ENCODE measurements at regions not wholly inside any gene's neighbourhood (a gene's known extent, or its start where the extent isn't known, plus 50 kb on each side); places are given as distances from the start of the nearest gene placed in this dataset.
"Not testable (repeated sequence)": the region's sequence is repeated elsewhere in the genome, so short reads cannot be mapped to it uniquely, and the experiment has no call there.

DNA sequence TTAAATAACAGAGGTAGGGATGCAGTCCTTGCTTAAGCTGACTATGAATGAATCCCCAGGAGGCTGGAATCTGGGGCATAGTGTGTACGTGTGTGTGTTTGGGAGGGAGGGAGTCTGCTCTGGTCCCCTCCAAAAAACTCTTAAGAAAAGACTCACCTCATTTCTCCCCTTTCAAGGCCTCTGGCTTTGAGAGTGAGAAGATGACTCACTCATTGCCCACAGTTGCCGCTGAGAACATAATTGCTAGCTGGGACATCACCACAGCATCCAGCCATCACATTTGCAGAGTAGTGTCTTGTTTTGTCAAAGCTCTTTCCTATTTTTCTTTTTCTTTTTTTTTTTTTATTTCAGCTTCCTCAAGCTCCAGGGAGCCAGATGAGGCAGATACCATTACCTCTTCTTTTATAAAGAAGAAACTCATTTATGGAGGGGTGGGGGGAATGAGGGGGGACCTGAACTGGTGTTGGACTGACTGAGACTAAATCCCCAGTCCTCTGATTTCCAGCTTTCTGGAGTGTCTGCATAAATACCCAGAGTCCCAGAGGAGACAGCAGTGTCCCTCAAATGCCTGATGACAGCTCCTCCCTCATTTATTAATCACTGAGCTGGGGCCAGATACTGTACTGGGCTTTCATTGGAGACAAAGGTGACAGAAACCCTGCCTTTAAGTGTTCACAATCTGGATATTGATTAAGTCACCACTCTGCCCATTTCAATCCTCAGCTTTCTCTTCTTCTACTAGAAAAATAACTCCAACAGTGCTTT lies 61.9 kb upstream of the LAS1L start:
- WGBS, 2 experiments (ENCODE audit: insufficient coverage in 2 of 2): no CpG with 5 or more reads among the region's 2 CpGs
- Histone ChIP-seq H3K4me3 (ENCODE audit: extremely low read depth, insufficient read depth, low read length, poor library complexity, severe bottlenecking) (no peak overlapping the region), H3K27ac (ENCODE audit: low read depth, low read length, severe bottlenecking) (peak overlapping the region; percentile 71), H3K9me3 (ENCODE audit: control insufficient read depth, low read length) (no peaks in the 10 kb centered on the region), H3K36me3 (ENCODE audit: control insufficient read depth, insufficient read depth, low read length) (no peaks in the 10 kb centered on the region), H3K4me1 (ENCODE audit: control insufficient read depth, insufficient read depth, low read length, poor library complexity, severe bottlenecking) (peaks cover 21% of the 10 kb centered on the region)

- Histone ChIP-seq H3K9me3 (ENCODE audit: control insufficient read depth, low read length) (no peaks in the 10 kb centered on the region), H3K4me1 (ENCODE audit: control insufficient read depth, insufficient read depth, low read length, poor library complexity, severe bottlenecking) (peaks cover 17% of the 10 kb centered on the region), H3K27ac (ENCODE audit: low read depth, low read length, severe bottlenecking) (peak overlapping the region; percentile 71), H3K4me3 (ENCODE audit: extremely low read depth, insufficient read depth, low read length, poor library complexity, severe bottlenecking) (no peak overlapping the region), H3K36me3 (ENCODE audit: control insufficient read depth, insufficient read depth, low read length) (no peaks in the 10 kb centered on the region)
- WGBS, 2 experiments (ENCODE audit: insufficient coverage in 2 of 2): 0% methylated on average over 2 of the region's 3 CpGs; no CpG with 5 or more reads in 1 of the 2 experiments
Measured at GRCh38 chrX:65595460-65595876, 60.9 kb upstream of the LAS1L start.

GRCh38 chrX:65591206-65591605 lies 56.6 kb upstream of the LAS1L start:
- H3K9me3 ChIP-seq (ENCODE audit: control insufficient read depth, low read length): no peaks in the 10 kb centered on the region
- no peak overlapping the region for H3K4me3 ChIP-seq (ENCODE audit: extremely low read depth, insufficient read depth, low read length, poor library complexity, severe bottlenecking)
- 100% methylated on average over 1 of the region's 2 CpGs; no CpG with 5 or more reads in 1 of the 2 experiments for WGBS, 2 experiments (ENCODE audit: insufficient coverage in 2 of 2)
- H3K36me3 ChIP-seq (ENCODE audit: control insufficient read depth, insufficient read depth, low read length): no peaks in the 10 kb centered on the region
- peaks cover 16% of the 10 kb centered on the region for H3K4me1 ChIP-seq (ENCODE audit: control insufficient read depth, insufficient read depth, low read length, poor library complexity, severe bottlenecking)
- no peak overlapping the region for H3K27ac ChIP-seq (ENCODE audit: low read depth, low read length, severe bottlenecking)

GRCh38 chrX:65589304-65589703 lies 54.7 kb upstream of the LAS1L start:
- 83 to 90% methylated on average over 1 to 2 of the region's 4 CpGs for WGBS, 2 experiments (ENCODE audit: insufficient coverage in 2 of 2)
- H3K4me1 ChIP-seq (ENCODE audit: control insufficient read depth, insufficient read depth, low read length, poor library complexity, severe bottlenecking): peaks cover 5% of the 10 kb centered on the region
- H3K36me3 ChIP-seq (ENCODE audit: control insufficient read depth, insufficient read depth, low read length): no peaks in the 10 kb centered on the region
- H3K27ac ChIP-seq (ENCODE audit: low read depth, low read length, severe bottlenecking): no peak overlapping the region
- no peaks in the 10 kb centered on the region for H3K9me3 ChIP-seq (ENCODE audit: control insufficient read depth, low read length)
- H3K4me3 ChIP-seq (ENCODE audit: extremely low read depth, insufficient read depth, low read length, poor library complexity, severe bottlenecking): no peak overlapping the region

GRCh38 chrX:65588795-65589194 lies 54.2 kb upstream of the LAS1L start:
- WGBS, 2 experiments (ENCODE audit: insufficient coverage in 2 of 2): no CpG with 5 or more reads among the region's 1 CpG
- Histone ChIP-seq H3K4me3 (ENCODE audit: extremely low read depth, insufficient read depth, low read length, poor library complexity, severe bottlenecking) (no peak overlapping the region), H3K36me3 (ENCODE audit: control insufficient read depth, insufficient read depth, low read length) (no peaks in the 10 kb centered on the region), H3K27ac (ENCODE audit: low read depth, low read length, severe bottlenecking) (no peak overlapping the region), H3K9me3 (ENCODE audit: control insufficient read depth, low read length) (no peaks in the 10 kb centered on the region), H3K4me1 (ENCODE audit: control insufficient read depth, insufficient read depth, low read length, poor library complexity, severe bottlenecking) (peaks cover 5% of the 10 kb centered on the region)

DNA sequence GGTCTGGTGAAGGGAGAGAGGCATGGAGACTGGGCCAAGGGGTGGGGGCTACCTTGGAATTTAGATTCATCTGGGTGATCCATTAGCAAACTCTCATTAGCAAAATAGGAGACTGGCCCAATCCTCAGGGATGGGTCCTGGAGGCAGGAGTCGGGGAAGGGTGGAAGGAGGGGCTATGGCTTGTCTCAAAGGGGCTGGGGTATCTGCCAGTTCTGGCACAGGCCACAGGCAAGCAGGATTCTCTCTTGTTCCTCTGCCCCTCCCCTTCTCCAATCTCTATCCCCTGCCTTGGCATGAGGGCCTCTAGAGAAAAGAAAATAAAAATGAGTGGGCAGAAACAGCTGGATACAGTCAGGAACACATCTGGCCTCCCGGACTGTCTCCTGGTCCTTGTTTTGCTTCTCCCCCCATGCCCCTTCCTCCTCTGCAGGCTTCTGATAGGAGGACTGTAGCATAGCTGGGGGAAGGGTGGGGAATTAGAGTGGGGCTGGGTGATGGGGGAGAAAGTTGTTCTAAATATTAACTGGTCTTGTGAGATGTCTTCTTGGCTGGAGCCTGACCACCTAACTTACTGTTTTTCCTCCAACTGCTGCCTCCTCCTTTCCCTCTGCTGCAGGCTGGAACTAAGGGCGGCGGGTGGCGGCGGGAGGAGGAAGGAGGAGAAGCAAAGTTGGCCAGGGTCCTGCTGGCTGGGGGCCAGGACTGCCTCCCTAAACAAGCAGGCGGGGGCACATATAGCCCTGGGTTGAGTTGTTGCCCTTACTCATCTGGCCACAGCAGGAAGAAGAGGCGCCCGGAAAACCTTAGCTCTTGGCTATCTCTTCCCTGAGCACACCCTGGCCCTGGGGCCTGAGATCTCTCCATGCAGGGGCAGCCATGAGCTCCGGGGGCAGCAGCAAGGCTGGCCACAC lies 53.3 kb upstream of the LAS1L start:
- Histone ChIP-seq H3K4me1 (ENCODE audit: control insufficient read depth, insufficient read depth, low read length, poor library complexity, severe bottlenecking) (peaks cover 5% of the 10 kb centered on the region), H3K4me3 (ENCODE audit: extremely low read depth, insufficient read depth, low read length, poor library complexity, severe bottlenecking) (no peak overlapping the region), H3K36me3 (ENCODE audit: control insufficient read depth, insufficient read depth, low read length) (no peaks in the 10 kb centered on the region), H3K9me3 (ENCODE audit: control insufficient read depth, low read length) (no peaks in the 10 kb centered on the region), H3K27ac (ENCODE audit: low read depth, low read length, severe bottlenecking) (no peak overlapping the region)
- 83% methylated on average over 1 of the region's 10 CpGs; no CpG with 5 or more reads in 1 of the 2 experiments for WGBS, 2 experiments (ENCODE audit: insufficient coverage in 2 of 2)

- no peak overlapping the region for H3K4me3 ChIP-seq (ENCODE audit: extremely low read depth, insufficient read depth, low read length, poor library complexity, severe bottlenecking)
- H3K4me1 ChIP-seq (ENCODE audit: control insufficient read depth, insufficient read depth, low read length, poor library complexity, severe bottlenecking): peaks cover 6% of the 10 kb centered on the region
- WGBS, 2 experiments (ENCODE audit: insufficient coverage in 2 of 2): 90% methylated on average over 1 of the region's 6 CpGs; no CpG with 5 or more reads in 1 of the 2 experiments
- H3K27ac ChIP-seq (ENCODE audit: low read depth, low read length, severe bottlenecking): no peak overlapping the region
- H3K9me3 ChIP-seq (ENCODE audit: control insufficient read depth, low read length): no peaks in the 10 kb centered on the region
- no peaks in the 10 kb centered on the region for H3K36me3 ChIP-seq (ENCODE audit: control insufficient read depth, insufficient read depth, low read length)
Measured at GRCh38 chrX:65586491-65586890, 51.9 kb upstream of the LAS1L start.

DNA sequence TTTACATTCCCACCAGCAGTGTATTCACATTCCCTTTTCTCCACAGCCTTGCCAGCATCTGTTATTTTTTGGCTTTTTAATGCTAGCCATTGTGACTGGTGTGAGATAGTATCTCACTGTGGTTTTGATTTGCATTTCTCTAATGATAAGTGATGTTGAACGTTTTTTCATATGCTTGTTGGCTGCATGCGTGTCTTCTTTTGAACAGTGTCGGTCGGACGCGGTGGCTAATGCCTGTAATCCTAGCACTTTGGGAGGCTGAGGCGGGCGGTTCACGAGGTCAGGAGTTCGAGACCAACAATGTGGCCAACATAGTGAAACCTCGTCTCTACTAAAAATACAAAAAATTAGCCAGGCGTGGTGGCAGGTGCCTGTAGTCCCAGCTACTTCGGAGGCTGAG lies 50.6 kb upstream of the LAS1L start:
- whole genome bisulfite sequencing, 2 experiments (ENCODE audit: insufficient coverage in 2 of 2): 89 to 94% methylated on average over 8 to 11 of the region's 13 CpGs
- not testable (repeated sequence) for H3K36me3 ChIP-seq (ENCODE audit: control insufficient read depth, insufficient read depth, low read length); H3K27ac ChIP-seq (ENCODE audit: low read depth, low read length, severe bottlenecking); H3K9me3 ChIP-seq (ENCODE audit: control insufficient read depth, low read length); H3K4me3 ChIP-seq (ENCODE audit: extremely low read depth, insufficient read depth, low read length, poor library complexity, severe bottlenecking); H3K4me1 ChIP-seq (ENCODE audit: control insufficient read depth, insufficient read depth, low read length, poor library complexity, severe bottlenecking)
